GM12891 (cell line): ENCODE measurements at regions not wholly inside any gene's neighbourhood (a gene's known extent, or its start where the extent isn't known, plus 50 kb on each side); places are given as distances from the start of the nearest gene placed in this dataset.

Experiments used
- POLR2A ChIP-seq: IDR thresholded peaks from 2 replicates; pipeline ENCODE4 v1.6.1; 2011; ENCODE audit warnings: low read depth, low read length, control low read depth
- POLR2AphosphoS5 ChIP-seq: IDR thresholded peaks from 2 replicates; pipeline ENCODE4 v1.6.1; 2011; ENCODE audit warnings: low read depth, low read length, control low read depth

DNA sequence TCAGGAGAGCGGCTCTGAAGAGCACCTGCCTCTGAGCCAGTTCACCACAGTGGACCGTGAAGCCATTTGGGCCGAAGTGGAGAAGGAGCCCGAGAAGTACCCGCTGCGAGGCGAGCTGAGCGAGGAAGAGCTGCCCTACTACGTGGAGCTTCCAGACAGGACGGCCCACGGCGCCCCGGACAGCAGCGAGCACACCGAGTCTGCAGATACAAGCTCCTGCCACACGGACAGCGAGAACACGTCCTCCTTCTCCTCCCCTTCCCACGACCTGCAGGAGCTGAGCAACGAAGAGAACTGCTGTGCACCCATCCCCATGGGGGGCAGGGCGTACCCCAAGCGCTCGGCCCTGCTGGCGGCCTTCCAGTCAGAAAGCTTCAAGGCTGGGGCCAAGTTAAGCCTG, 74.9 kb upstream of the MORC3 start:
- no peak for TF ChIP-seq POLR2A
- TF ChIP-seq POLR2AphosphoS5: no peak
